ENCODE measurements at regions not wholly inside any gene's neighbourhood (a gene's known extent, or its start where the extent isn't known, plus 50 kb on each side); places are given as distances from the start of the nearest gene placed in this dataset.

- TF ChIP-seq CTCF (IDR thresholded peaks at IDR 0.05 in 8 of 11, conservative IDR thresholded peaks at IDR 0.05 in 3 of 11), result no peak
- no peak for TF ChIP-seq POLR2A (IDR thresholded peaks at IDR 0.05)
Measured at GRCh38 chr18:45384962-45385315, 230.3 kb upstream of the SLC14A2 start.
